Panc1 (cell line): ENCODE measurements at regions not wholly inside any gene's neighbourhood (a gene's known extent, or its start where the extent isn't known, plus 50 kb on each side); places are given as distances from the start of the nearest gene placed in this dataset.
A peak's percentile ranks its signal among the peaks of the same experiment; 100 is the strongest.

Experiments used
- ATAC-seq: fragments of 200-7000 bp; cut with Tn5 transposase; 2 replicates; pipeline ENCODE4 v1.9.1; 2020; ENCODE audit warnings: mild to moderate bottlenecking, moderate library complexity
- BruUV-seq: library from RNA; stranded (reverse); fragments of 400-500 nt; replicated peaks from 2 replicates; lab custom pipeline; 2021; lab: Mats Ljungman, UMichigan
- CTCF ChIA-PET: fragments of 300-600 bp; sonication (Branson Sonifier 250); formaldehyde crosslinking; loops from one replicate; lab custom pipeline; 2022; ENCODE audit warnings: antibody characterized with exemption; lab: Charles Lee
- POLR2A ChIA-PET: fragments of 300-600 bp; sonication (Branson Sonifier 250); formaldehyde crosslinking; loops from one replicate; lab custom pipeline; 2022; ENCODE audit warnings: antibody characterized with exemption; lab: Charles Lee
- DNase-seq: peaks from one replicate; pipeline ENCODE4 v3.0.0-alpha.2; 2010; ENCODE audit warnings: low read depth, low spot score
- H3K27ac ChIP-seq: 2 replicates; pipeline ENCODE4 v1.5.1; 2011; ENCODE audit warnings: mild to moderate bottlenecking, low read length, inconsistent platforms
- H3K27me3 ChIP-seq: fragments of 200-500 bp; sonication (Bioruptor generic); 2 replicates; pipeline ENCODE4 v1.6.0; 2014; ENCODE audit warnings: low read length, inconsistent platforms; ENCODE audit not compliant: control insufficient read depth, insufficient read depth
- H3K36me3 ChIP-seq: fragments of 200-500 bp; sonication (Bioruptor generic); 2 replicates; pipeline ENCODE4 v1.5.1; 2014; ENCODE audit warnings: inconsistent platforms, mild to moderate bottlenecking, low read length, moderate library complexity; ENCODE audit not compliant: control insufficient read depth, insufficient read depth
- H3K4me1 ChIP-seq: 2 replicates; pipeline ENCODE4 v1.5.1; 2011; ENCODE audit warnings: inconsistent platforms, mild to moderate bottlenecking, low read length, moderate library complexity; ENCODE audit not compliant: control insufficient read depth, insufficient read depth
- H3K4me3 ChIP-seq, 2 experiments: 2 replicates each; pipeline ENCODE4 v1.5.1; 2011 to 2012; ENCODE audit warnings: low read depth in 2 of 2, low read length in 2 of 2, mild to moderate bottlenecking in 2 of 2, inconsistent platforms in 1 of 2, moderate library complexity in 1 of 2
- H3K9me3 ChIP-seq: fragments of 200-500 bp; sonication (Bioruptor generic); 2 replicates; pipeline ENCODE4 v1.5.1; 2014; ENCODE audit warnings: low read depth, mild to moderate bottlenecking, inconsistent platforms, low read length, moderate library complexity; ENCODE audit not compliant: control insufficient read depth, insufficient read depth
- CTCF ChIP-seq: fragments of 450-650 bp; IDR thresholded peaks from 2 replicates; pipeline ENCODE4 v1.5.1; 2017; ENCODE audit warnings: mild to moderate bottlenecking
- POLR2AphosphoS5 ChIP-seq: IDR thresholded peaks from 2 replicates; pipeline ENCODE4 v1.6.1; 2012; ENCODE audit warnings: mild to moderate bottlenecking, low read depth, low read length, moderate library complexity
- REST ChIP-seq, 2 experiments: IDR thresholded peaks; 2 replicates each; pipeline ENCODE4 v1.6.1; 2011 to 2012; ENCODE audit warnings: low read depth in 2 of 2, control low read depth in 1 of 2, low read length in 1 of 2, mild to moderate bottlenecking in 1 of 2, moderate library complexity in 1 of 2; ENCODE audit not compliant: insufficient read depth in 1 of 2
- SIN3A ChIP-seq: IDR thresholded peaks from 2 replicates; pipeline ENCODE4 v1.6.1; 2012; ENCODE audit warnings: low read depth, mild to moderate bottlenecking, low read length, moderate library complexity, borderline replicate concordance; ENCODE audit not compliant: insufficient read depth
- TCF7L2 ChIP-seq: IDR thresholded peaks from 2 replicates; pipeline ENCODE4 v1.6.1; 2011; ENCODE audit warnings: mild to moderate bottlenecking, low read depth, low read length, inconsistent platforms
- in situ Hi-C: cut with HindIII; loops from 2 replicates; pipeline ENCODE4 v1.10.0; 2016; ENCODE audit warnings: low sequenced_read_pairs, low pct_unique_long_range_greater_than_20kb
- intact Hi-C: fragments of 100-400 bp; cut with micrococcal nuclease; formaldehyde crosslinking; loops from one replicate; pipeline ENCODE4 v1.10.0; 2022; ENCODE audit not compliant: unreplicated experiment

DNA sequence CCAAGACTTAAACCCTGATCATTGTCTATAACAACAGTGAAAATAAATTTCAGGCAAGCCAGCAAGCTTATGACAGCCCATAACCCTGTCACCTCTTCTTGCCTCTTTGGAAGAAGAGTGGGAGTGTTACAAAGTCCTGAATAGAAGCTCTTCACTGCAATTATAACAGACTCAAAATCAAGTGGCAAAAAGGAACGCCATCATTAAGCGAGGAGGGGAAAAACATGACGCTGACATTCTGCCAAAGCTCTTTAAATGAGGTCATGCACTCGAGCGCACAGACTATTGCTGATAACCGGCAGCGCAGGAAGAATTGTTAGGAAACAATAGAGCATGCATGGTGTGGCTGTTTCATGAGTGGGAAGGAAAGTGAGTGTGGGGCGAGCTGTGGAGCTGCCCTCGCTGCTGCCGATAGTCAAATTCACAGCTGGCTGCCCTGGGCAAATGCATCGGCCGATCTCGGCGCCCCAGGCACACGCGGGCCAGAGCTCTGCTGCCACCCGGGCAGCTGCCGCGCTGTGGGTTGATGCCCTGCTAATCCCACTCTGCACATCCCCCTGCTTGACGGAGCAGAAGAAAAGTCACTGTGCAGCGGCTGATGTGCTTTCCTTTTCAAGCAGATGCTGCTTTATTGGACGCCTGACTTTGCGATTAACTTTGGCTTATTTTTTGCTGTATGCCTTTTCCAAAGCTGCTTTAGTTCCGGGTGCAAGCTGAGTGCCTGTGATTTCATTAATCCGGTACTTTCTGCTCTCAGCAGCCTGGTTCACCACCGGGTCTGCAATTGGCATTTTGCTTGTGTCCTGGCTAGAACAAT lies 102.4 kb upstream of the ST6GALNAC5 start:
- no peak overlapping the region for H3K27ac ChIP-seq
- no peaks in the 10 kb centered on the region for H3K4me1 ChIP-seq
- ChIA-PET CTCF (no interaction called here), POLR2A (no interaction called here)
- TF ChIP-seq REST (IDR thresholded peaks at IDR 0.05; ENCODE audit: insufficient read depth in 1 of 2, low read depth in 2 of 2, low read length in 1 of 2) (no peak), TCF7L2 (no peak), SIN3A (no peak), CTCF (no peak), POLR2AphosphoS5 (no peak)
- DNase-seq (no peak), ATAC-seq (no peak)
- H3K4me3 ChIP-seq, result peak overlapping the region in 1 of 2 experiments; percentile 8; a peak in 1 of 4 replicates
- in situ Hi-C loops (no loop called here), intact Hi-C loops (no loop called here)
- H3K9me3 ChIP-seq, result no peaks in the 10 kb centered on the region
- BruUV-seq, result no TSS peak
- no peaks in the 10 kb centered on the region for H3K27me3 ChIP-seq
- H3K36me3 ChIP-seq, result no peaks in the 10 kb centered on the region

GRCh38 chr1:76766381-76766780 lies 100.9 kb upstream of the ST6GALNAC5 start:
- no TSS peak for BruUV-seq
- in situ Hi-C loops (no loop called here), intact Hi-C loops (no loop called here)
- H3K4me3 ChIP-seq, result no peak overlapping the region
- no peaks in the 10 kb centered on the region for H3K9me3 ChIP-seq
- H3K4me1 ChIP-seq, result no peaks in the 10 kb centered on the region
- no peaks in the 10 kb centered on the region for H3K27me3 ChIP-seq
- ChIA-PET CTCF (no interaction called here), POLR2A (no interaction called here)
- no peaks in the 10 kb centered on the region for H3K36me3 ChIP-seq
- no peak overlapping the region for H3K27ac ChIP-seq
- ATAC-seq (no peak), DNase-seq (no peak)
- TF ChIP-seq TCF7L2 (no peak), REST (IDR thresholded peaks at IDR 0.05; ENCODE audit: insufficient read depth in 1 of 2, low read depth in 2 of 2, low read length in 1 of 2) (no peak), SIN3A (no peak), POLR2AphosphoS5 (no peak), CTCF (no peak)
